ENCODE measurements at regions not wholly inside any gene's neighbourhood (a gene's known extent, or its start where the extent isn't known, plus 50 kb on each side); places are given as distances from the start of the nearest gene placed in this dataset.

- no TSS peak for BruUV-seq (replicated peaks)
- H3K79me2 ChIP-seq (ENCODE audit: control insufficient read depth, insufficient read depth, low read length): no peaks in the 10 kb centered on the region
- no peak for FAIRE-seq
- CTCF ChIA-PET (ENCODE audit: low intra/inter-chr PET ratio): no interaction called here
- POLR2A ChIA-PET: no interaction called here
- H3K27me3 ChIP-seq (ENCODE audit: control insufficient read depth in 2 of 2, insufficient read depth in 2 of 2, low read length in 2 of 2): no peaks in the 10 kb centered on the region
- in situ Hi-C loops (cut with MboI) (no loop called here), intact Hi-C loops (cut with micrococcal nuclease) (no loop called here)
- no peak for DNase-seq (ENCODE audit: extremely low read depth in 1 of 4, low spot score in 3 of 4)
- H4K20me1 ChIP-seq (replicated peaks; ENCODE audit: control insufficient read depth, insufficient read depth, low read length): no peaks in the 10 kb centered on the region
- H3K4me3 ChIP-seq: no peak overlapping the region
- H3K9me1 ChIP-seq (ENCODE audit: control insufficient read depth, insufficient read depth, low read length): no peaks in the 10 kb centered on the region
- no peak overlapping the region for H3K27ac ChIP-seq (ENCODE audit: extremely low read depth, low read depth, low read length)
- H3K4me1 ChIP-seq (replicated peaks in 1 of 2; ENCODE audit: control insufficient read depth in 2 of 2, insufficient read depth in 2 of 2, low read length in 2 of 2): no peaks in the 10 kb centered on the region
- 0 out of 2 replicates have a peak, but pooled peaks cover 2% of the 10 kb centered on the region for H3K9me3 ChIP-seq (replicated peaks; ENCODE audit: control insufficient read depth, insufficient read depth, low read depth, low read length)
- H2AFZ ChIP-seq (ENCODE audit: low read depth, low read length): no peak overlapping the region
- 0% methylated on average over 9 of the region's 9 CpGs for WGBS (ENCODE audit: insufficient coverage, low coverage, missing lambda C conversion rate)
- no peaks in the 10 kb centered on the region for H3K36me3 ChIP-seq (ENCODE audit: control insufficient read depth, insufficient read depth, low read length)
- no peak overlapping the region for H3K9ac ChIP-seq (ENCODE audit: insufficient read depth in 1 of 2, low read depth in 2 of 2, low read length in 2 of 2)
- no peak for ATAC-seq
- TF ChIP-seq ZNF592 (IDR thresholded peaks at IDR 0.05) (no peak), CHD4 (IDR thresholded peaks at IDR 0.05; ENCODE audit: insufficient read depth, insufficient replicate concordance, low read depth, low read length, poor library complexity, severe bottlenecking) (no peak)
- H3K4me2 ChIP-seq (ENCODE audit: insufficient read depth, low read length): no peak overlapping the region
Observed at GRCh38 chr15:25055356-25056068, 100.7 kb downstream of the SNRPN start.
